SIG-M5 treated with dmso at 0.1 percent for 504 hours (cell line): ENCODE measurements at regions not wholly inside any gene's neighbourhood (a gene's known extent, or its start where the extent isn't known, plus 50 kb on each side); places are given as distances from the start of the nearest gene placed in this dataset.

Experiments used
- DNase-seq: peaks from one replicate; lab custom pipeline; 2025; ENCODE audit not compliant: unreplicated experiment; lab: John Stamatoyannopoulos, UW

DNA sequence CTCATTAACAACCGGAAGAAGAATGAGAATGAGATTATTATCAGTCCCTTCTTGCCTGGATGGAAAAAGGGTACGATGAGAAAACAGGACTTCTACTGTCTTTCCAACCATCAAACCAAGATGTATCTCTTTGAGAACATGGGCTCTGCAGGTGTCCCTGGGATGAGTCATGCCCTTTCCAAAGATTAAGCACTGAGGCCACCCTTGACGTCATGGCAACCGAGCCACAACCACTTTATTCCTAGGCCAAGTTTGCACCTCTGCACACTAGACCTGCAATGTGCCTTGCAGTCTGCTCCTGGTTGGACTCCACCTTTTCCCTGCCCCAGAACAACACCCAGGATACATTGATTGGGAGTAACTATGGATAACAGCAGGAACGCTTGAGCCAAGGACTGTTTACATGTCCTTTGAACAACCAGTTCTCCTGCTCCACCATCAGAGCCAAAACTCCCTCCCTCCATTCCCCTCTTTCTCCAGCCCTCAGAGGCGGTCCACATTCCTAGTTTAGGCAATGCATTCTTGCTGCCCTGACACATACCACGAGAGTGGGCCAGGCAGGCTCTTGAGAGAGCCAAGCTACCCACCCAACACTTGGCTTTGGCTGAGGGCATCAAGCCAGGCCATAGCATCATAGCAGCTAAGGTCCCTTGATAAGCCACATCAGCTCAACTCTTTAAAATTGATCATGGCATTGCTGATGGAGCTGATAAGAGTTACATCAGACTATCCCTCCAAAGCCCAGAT lies 310.7 kb downstream of the TNS1 start:
- no peak for DNase-seq

DNA sequence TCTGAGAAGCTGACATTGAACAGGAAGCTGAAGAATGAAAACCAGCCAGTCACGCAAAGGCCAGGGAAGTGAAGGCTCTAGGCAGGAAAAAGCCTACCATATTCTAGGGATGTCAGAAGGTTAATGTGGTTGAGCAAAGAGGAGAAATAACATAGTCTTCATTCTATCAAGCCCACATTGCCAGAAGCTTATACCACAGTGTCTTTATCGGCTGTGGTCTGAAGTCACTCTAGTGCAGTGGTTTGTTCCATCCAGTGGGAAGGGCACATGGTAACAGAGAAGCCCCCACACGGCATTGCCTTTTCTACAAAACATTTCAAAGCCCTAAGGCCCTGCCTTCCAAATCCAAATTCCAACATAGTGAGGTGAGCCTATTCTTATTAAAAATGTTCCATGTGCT lies 311.3 kb downstream of the TNS1 start:
- no peak for DNase-seq

DNA sequence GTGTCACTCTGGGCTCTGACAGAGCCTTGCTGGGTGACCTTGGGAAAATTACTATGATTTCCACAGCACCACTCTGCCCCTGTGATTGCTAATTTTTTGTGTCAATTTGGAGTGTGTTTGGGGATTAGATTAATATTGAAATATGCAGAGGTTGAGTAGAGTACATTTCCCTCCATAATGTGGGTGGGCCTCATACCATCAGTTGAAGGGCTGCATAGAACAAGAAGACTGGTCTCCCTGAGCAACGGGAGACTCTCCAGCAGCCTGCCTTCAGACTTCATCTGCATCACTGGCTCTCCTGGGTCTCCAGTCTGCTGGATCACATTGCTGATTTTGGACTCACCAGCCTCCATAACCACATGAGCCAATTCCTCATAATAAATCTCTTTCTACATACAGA lies 313.7 kb downstream of the TNS1 start:
- DNase-seq: no peak

DNA sequence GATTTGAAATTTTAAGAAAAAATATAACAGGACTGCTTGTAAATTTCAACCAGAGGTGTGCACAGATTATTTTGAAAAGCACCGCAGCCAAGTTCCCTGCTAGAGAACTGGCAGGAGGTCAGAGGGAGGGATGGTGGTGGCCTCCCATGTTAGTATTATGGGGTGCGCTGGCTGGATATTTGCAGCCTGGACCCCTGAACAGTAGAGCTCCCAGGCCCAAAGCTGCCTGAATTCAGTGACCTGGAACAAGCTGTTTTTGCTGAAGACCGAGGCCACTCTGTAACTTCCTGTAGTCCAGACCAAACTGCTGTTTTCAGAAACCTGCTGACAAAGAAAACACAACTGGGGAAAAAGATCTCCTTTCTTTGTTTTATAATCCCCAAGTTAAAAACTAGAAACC lies 314.3 kb downstream of the TNS1 start:
- DNase-seq: no peak

DNA sequence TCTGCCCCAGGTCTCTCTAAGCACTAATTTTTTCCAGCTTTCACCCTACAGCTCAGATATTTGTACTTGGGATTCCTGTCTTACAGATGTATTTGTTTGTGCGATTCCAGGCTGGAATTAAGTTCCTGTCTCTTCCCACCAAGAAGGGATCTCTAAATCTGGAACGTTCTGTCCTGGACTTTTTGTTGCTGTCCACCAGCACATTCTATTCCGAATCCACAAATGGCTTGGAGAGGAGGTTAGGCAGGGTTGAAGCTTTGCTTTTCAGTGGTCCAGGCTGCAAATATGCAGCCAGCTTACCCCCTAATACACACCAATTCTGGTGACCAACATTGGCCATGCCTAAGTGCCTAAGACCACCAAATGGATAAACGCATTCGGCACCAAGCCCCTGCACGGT lies 315.0 kb downstream of the TNS1 start:
- DNase-seq: no peak

DNA sequence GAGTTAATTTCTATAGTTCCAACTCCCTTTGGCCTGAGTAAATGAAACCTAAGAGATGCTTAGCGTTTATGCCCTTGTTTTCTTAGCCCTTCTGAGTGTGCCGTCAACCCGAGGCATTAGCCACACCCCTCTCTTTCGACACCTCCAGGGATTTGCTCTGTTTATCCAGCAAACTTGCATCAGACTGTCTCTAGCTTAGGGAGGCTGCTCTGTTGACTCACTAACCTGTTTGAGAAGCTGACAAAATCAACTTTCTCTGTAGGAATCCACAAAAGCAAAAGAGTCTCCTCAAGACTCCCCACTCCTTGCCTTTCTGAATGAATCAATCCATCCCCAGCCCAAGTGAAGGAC lies 317.6 kb downstream of the TNS1 start:
- peak; percentile 91 for DNase-seq

DNA sequence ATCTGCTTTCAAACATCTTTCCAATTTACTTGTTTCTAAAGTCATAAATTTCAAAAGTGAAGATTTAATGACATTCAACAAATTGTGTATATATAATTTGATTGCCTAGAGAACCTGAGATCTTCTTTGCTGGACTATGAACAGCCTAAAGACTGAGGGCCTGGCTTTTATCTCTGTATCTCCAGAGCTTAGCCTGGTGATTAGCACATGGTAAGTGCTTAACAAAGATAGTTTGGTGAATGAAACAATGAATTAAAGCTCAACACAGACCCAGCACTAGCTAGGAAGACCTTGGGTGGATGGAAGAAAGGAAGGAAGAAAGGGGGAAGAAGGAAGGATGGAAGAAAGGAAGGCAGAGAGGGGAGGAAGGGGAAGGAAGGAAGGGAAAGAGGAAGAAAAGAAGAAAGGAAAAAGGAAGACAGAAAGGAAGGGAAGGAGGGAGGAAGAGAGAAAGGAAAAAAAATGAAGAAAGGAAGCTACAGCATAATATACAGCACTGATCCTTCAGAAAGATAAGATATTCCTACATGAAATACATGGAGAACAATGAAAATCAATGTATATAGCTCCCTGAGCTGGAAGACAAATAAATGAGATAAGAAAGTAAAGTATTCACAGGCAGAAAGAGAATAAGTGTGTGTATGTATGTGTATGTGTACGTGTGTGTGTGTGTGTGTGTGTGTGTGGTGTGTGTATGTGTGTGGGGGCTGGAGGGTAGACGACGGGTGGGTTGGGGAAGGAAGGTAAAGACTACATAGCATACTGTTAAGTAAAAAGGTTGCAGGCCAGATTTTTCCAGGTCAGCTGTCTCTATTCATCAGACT lies 318.2 kb downstream of the TNS1 start:
- DNase-seq: no peak

DNA sequence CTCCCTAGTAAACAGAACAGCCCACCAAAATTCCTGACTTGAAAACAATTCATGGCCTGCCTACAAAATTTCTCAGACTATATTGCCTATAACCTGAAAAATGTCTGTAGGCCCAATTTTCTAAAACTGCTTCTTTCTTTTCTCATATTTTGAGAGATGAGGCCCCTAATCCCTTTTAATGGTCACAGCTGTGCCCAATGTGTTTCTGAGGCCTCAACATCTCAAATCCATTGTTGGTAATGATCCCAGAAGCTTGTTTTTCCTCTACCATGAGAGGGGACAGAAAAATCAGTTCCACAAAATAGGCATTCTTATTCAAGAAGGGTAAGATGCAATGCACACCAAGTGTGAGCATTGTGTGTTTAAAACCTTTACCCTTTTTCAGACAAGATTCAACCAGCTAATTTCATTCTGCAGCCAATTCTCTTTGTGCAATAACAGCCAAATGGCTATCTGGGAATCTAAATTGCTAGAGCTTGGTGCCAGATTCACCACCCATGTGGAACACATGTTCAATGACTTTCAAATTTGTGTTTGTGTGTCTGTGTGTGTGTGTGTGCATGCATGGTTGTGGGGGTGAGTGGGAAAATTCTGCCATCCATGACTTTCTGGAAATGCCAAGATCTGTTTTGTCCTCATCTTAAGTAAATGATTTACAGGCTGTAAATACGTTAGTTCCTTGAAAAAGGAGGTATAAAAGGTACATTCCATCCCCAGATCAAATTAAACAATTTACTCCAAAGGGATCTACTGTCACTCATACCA lies 319.5 kb downstream of the TNS1 start:
- no peak for DNase-seq

DNA sequence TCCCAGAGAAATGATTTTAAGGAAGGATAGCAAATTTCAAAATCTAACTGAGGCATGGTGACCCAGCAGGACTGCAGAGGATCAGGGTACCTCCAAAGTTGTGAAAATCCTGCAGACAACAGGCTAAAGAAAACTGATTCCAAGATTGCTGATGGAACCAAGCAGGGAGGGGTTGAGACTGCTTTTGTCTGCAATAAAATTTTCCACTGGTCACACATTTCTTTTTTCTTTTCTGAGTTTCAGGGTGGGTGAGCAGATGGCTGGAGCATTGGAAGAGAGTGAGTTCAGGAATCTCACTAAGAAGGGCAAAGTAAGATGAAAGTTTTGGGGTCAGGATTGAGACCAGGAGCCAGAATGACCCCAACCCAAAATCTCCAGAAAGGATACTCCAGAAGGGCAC lies 321.0 kb downstream of the TNS1 start:
- DNase-seq: no peak

DNA sequence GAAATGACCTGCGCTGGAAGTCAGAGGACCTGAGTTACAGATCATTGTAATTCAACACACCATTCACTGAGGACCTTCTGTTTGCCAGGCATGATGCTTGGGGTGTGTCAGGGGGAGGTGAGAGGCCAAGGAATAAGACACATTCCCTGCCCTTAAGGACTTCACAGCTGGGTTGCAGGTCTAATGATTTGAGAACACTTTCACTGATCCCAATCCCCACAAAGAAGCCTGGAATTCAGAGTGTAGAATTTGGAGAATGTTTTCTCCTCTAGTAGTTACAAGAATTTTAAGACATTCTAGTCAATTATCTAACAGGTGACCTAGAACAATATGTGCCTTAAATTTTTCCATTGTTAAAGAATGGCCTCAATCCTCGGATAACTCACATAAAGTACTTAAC lies 322.4 kb downstream of the TNS1 start:
- DNase-seq: no peak

DNA sequence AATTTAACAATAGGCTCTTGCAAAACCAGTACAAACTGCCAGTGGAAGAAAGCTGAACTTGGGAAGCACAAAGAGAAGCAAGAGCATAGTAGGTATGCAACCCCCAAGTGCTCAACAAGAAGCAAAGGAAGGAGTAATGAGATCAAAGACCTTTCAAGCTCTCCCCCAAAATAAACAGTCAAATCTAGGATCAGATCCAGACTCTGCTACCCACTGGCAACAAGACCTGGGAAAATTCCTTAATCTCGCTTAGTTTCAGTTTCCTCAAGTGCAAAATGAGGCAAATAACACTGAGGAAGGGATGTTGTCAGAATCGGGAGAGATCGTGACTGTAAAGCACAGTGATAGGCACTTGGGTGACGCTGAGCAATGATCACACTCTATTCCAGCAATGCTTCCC lies 329.2 kb downstream of the TNS1 start:
- DNase-seq: no peak

DNA sequence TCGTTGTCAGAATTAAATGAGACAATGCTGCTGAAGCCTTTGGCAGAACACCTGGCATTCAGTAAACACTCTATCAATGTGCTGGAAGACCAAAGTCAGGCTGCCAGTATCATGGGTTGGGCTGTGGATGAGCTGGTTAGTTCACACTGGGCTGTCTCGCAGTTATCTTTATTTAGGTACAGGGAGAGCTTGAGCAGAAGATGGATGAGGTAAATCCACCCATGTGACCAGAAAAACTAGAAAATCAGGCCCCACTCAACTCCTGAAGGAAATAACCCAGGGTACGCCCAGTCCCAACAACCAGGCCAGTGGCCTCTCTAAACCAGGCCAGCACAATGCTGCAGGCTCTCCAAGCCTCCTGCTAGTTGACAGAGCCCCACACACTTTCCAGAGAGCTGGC lies 330.3 kb downstream of the TNS1 start:
- peak; percentile 54 for DNase-seq

DNA sequence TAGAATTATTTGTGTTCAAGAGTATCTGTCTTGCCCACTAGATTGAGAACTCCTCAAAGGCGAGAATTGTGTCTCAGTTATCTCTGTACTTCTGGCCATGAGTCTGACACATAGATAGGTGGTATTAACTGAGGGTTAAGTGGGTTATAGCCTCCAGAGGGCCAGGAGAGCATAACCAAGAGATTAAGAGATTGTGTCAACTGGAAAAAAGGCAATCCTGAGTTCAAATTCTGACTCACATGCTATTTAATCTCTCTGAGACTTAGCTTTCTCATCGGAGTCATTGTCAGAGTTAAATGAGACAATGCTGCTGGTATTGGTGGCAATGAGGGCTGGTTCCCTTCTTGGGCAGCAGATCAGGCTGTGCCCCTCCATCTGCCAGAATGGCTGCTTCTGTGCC lies 330.9 kb downstream of the TNS1 start:
- no peak for DNase-seq

DNA sequence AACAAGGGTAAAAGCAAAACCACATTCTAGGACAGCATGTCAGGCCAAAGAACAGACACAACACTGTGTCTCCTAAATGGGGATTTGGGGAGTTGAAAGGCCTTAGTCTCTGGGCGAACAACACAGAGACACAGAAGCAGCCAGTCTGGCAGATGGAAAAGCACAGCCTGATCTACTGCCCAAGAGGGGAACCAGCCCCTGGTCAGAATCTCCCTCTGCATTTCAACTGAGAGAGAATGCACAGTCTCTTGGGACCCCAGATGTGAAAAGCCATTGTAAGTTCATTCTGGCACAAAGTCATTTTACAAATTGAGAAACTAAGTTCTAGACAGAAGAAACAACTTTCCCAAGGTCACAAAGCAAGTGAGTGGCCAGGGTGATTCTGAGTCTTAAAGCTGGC lies 331.7 kb downstream of the TNS1 start:
- DNase-seq: no peak

DNA sequence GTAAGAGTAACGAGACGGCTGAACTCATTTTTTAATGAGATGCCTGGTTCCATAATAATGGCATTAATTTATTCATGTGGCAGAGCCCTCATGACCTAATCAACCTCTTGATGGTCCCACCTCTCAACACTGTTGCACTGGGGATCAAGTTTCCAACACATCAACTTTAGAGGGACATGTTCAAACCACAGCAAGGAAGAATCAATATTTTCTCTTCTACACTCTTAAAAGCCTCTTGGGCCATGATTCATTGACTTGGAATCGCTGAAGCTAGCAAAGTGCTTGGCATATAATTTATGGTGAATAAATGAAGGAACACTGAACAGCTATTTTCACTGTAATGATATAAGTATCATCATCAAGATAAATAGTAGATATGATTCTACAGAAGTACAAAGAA lies 333.0 kb downstream of the TNS1 start:
- DNase-seq: no peak

DNA sequence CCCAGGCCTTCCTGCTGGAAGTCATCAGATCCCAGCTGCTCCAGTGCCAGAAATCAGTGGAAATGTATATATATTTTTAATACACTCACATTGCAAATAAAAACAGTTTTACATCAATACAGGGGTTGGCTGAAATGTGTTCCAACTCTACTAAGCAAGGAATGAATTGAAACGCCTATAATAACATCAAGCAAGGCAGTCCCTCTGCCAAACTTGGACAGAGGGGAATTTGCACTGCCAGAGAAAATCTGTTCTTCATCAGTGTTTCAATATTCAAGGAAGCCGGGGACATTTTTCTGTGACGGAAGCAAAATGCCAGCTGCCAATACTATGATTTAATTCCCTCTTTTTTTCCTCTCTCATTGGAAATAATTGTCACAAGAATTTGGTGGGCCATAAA lies 335.3 kb downstream of the TNS1 start:
- DNase-seq: no peak

DNA sequence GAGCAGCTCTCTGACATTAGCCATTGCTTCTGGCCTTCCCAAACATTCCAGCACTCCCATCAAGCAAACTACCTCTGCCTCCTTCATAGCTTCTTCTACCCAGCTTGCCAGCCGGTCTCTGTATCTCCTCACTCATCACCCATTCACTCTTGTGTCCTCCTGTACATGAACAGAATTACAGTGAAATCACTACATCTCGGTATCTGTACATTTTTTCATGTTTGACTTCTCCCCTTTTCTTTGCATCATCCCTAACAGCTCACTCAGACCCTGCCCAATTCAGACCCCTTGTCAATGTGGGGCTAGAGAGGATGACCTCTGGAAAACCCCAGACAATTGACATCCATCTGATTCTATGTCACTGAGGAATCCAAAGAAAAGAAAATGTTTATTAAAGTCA lies 335.8 kb downstream of the TNS1 start:
- DNase-seq: no peak

DNA sequence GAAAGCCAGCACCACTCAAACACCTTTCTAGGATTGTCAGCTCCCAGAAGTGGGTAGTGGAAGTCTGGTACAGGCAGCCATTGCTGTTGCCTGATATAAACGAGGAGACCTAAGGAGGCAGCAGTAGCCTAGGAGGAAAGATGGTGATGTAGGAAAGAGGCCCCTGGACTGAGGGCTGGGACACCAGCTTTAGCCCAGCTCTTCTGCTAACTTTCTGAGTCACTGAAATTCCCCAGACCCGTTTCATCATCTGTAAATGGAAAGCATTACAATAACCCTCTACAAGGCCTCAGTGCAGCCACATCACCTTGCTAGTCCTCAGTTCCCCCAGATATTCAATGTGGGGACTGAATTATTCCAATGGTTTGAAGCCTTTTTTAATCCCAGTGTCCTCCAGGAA lies 336.5 kb downstream of the TNS1 start:
- no peak for DNase-seq

DNA sequence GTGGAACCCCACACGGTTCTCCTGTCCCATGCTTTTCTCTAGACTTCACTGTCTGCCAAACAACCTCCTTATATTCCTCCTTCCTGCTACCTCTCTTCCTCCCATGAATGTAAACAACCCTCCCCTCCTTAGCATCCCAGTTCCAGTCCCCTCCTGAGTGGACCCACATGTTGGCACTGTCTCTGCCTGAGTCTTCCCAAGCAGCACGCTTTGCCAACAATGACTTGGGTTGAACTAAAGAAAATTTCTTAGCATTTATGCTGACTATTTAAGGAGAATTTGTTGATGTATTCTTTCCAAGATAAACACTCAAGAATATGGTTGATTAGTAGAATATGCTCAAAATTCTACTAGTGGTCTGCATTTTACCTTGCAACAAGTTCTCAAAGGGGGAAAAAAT lies 338.0 kb downstream of the TNS1 start:
- no peak for DNase-seq

DNA sequence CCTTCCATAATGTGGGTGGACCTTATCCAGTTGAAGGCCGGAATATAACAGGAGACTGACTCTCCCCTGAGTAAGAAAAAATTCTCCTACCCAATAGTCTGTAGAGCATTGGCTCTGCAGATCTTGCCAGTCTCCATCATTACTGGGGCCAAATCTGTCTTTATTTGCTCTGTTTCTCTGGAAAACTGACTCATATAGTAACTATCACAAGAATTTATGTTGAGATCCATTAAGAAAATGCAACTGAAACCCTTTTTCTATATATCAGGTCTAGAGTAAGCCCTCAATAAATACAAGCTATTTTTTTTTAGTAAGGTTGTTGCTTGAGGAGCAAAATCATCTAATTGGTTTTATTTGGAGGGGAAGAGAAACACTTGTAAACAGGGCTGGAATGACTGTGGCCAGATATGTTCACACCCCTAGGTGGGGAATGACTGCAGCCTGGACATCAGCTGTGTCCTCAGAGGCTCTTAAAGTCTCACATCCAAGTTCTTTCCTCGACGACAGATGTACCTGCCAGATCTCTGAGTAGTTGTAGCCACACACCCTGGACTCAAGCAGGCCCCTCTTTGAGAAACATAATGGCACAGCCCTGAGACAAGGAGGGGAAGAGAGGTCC lies 339.7 kb downstream of the TNS1 start:
- no peak for DNase-seq

DNA sequence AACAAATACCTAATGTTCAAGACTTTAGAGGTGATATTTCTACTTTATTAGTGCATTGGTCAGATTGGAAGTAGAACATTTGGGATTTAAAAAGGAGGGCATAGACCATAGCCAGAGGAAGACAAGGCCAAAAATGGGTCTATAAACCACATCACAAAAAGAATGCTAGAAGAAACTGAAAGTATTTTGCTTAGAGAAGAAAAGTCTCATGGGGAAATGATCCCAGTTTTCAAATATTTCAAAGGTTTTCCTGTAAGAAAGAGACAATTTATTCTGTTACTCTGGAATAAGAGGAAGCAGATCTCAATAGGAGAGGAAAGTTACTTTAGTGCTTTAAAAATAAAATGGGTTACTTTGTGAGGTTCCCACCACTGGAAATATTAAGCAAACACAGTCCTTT lies 341.4 kb downstream of the TNS1 start:
- DNase-seq: no peak

DNA sequence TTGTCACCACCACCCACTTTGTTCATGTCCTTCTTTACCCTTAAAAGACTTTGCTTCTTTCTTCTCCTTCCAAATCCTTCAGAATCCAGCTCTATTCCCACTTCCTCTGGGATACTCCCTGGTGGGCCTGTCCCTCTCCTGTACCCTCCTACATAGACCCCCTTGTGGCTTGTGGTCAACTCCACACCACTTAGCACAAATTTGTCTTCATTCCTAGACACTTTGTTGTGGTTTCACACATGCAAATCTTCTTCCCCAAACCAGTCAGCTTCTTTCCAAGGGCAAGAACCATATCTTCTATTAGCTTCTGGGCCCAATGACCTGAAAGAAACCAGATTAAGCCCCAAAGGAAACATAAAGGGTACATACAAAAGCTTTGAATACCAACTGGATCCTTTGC lies 342.4 kb downstream of the TNS1 start:
- no peak for DNase-seq
